ENCODE measurements at regions not wholly inside any gene's neighbourhood (a gene's known extent, or its start where the extent isn't known, plus 50 kb on each side); places are given as distances from the start of the nearest gene placed in this dataset.

DNA sequence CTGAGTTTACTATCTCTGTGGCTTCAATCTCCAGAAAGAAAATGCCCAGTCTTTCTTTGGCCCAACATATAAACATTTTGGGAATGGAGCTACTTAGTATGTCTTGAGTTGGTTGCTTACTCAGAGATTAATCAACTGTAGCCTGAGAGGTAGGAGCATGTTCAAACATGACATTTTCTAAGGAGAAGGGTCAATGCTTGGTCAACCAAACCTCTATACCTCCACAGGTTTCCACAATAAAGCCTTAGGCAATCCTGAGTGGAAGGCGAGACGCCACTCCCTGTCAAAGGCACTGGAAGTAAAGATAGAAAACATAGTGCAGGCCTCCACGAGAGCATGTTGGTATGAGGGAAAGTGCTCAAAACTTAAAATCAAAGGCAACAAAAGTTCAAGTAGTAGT is 411.4 kb downstream of the KCTD16 start:
- no peak for DNase-seq

DNA sequence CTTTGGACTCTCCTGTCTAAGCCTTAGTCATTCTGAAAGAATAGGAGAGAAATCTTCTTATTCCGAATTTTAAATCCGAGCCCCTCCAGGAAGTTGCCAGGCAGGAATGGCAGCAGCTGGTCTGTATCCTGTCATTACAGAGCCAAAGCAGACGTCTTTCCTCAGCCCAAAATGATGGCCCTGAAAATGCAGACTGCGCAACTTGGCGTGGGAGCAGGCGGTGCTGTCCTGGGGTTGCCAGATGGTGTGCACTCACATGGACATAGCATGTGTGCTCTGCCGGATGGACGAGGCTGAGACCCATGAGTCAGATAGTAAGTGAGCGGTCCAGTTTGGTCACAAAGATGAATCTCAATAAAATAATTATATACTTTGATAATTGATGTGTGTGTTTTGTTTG is 410.4 kb downstream of the KCTD16 start:
- DNase-seq = no peak

- DNase-seq = no peak
These were observed 407.0 kb downstream of the KCTD16 start for GRCh38 chr5:144577676-144578075.

DNA sequence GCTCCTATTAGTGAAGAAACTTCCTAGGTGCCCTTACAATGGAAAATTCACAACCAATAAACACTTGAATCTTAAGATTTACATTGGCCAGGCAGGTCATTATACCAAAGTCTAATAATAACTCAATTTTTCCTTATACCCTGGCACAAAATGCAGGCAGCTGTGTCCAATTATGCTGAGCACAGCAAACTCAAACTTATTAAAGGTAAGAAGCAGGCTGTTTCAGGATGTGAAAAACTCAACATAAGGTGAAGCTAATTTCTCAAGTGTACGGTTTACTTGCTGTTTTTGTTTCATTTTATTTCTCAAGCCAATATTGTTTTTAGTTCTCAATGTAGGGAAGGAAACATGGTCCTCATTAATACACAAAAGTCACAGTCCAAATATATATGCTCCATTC is 405.1 kb downstream of the KCTD16 start:
- DNase-seq = no peak

GRCh38 chr5:144567421-144567780 is 396.7 kb downstream of the KCTD16 start:
- no peak for DNase-seq

GRCh38 chr5:144566747-144567420 is 396.2 kb downstream of the KCTD16 start:
- no peak for DNase-seq

GRCh38 chr5:144549580-144549979 is 378.9 kb downstream of the KCTD16 start:
- DNase-seq = no peak

DNA sequence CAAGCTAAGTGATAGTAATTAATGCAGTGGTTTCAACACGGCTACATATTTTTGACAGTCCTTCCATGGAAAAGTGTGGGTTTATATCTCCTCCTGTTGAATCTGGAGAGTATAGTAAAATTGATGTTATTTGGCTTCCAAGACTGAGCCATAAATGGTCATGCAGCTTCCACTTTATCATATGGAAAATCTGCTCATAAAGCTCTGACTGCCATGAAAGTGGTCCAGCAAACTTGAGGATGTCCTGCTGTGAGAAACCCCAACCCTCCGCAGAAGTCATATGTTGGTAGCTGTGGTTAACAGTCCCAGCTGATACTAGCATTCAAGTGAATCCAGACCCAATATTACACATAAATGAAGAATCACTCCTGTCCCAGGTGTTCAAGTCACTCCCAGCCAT is 378.3 kb downstream of the KCTD16 start:
- DNase-seq = no peak

DNA sequence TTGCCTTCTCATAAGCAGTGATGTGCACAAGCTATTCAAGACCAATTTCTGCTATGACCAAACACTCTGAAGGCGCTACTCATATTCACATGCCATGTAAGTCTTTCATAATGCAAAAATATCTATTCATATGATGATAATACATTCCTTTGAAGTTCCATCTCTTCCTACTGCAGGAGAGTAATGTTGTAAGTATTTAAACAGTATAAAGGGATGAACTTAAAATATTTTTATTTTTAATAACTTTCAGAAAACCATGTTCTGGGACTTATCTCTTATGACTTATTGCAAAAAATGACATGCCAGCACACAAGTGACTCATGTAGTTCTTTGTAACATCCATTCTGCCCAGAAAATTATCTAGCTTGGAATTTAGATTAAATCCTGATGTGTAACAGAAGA is 376.4 kb downstream of the KCTD16 start:
- DNase-seq = no peak

GRCh38 chr5:144538845-144539244 is 368.2 kb downstream of the KCTD16 start:
- DNase-seq = no peak

Measured in stimulated activated CD4-positive, alpha-beta T cell treated with anti-CD3 and anti-CD28 coated beads, Interleukin-4, amount 100 ng/mL, for 24 hours (primary cell).